Hematopoietic multipotent progenitor cell treated with erythropoietin and hydrocortisone succinate and interleukin-3 and kit ligand, for 6 days (in vitro differentiated cells): ENCODE measurements at regions not wholly inside any gene's neighbourhood (a gene's known extent, or its start where the extent isn't known, plus 50 kb on each side); places are given as distances from the start of the nearest gene placed in this dataset.

Experiments used
- DNase-seq: peaks from one replicate; pipeline ENCODE4 v3.0.0-alpha.2; 2015

DNA sequence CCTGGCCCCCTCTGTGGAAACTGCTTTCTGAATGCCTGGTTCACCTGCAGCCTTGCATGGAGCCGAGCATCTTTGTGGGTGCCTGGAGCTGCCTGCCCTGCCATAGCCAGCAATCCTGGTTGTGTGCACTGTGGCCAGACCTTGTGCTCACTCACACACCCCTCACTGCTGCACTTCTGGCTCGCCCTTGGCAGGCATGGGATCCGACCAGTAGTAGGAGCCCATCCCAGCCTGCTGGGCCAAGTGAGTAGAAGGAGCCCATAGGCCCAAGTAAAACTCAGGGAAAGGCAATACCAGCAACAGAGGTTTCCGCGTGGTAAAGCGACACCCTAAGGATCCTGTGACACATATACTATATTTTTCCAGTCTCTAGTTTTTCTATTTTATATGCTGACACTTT is 270.0 kb upstream of the NAV3 start:
- DNase-seq = no peak

DNA sequence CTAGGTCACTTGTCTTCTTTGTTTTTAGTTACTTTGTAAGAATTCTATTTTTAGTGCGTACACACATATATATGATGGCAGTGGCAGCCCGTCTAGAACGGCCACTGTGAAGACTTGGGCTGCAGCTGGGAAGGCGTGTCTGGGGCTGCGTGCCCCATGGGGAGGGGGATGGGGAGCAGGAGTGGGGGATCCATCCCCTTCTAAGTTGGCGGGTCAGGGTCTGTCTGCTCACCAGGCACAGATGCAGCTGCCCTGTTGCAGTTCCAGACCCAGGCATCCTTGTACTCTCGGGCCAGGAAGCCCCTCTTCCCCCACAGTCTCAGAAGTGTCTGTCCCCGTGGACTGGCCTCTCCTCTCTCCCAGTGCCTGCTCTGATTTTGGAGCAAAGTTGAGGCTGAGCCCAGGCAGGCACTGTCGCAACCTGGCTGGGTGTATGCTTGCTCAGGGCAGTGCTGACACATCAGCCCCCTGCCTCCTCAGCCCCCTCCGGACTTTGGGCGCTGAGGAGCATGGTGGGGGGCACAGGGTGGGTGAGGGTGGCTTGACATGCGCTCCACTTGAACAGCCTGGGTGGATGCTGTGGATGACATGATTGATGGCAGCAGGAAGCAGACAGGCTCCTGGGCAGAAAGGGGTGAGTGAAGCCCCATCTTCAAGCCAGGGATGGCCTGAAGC is 271.2 kb upstream of the NAV3 start:
- no peak for DNase-seq

DNA sequence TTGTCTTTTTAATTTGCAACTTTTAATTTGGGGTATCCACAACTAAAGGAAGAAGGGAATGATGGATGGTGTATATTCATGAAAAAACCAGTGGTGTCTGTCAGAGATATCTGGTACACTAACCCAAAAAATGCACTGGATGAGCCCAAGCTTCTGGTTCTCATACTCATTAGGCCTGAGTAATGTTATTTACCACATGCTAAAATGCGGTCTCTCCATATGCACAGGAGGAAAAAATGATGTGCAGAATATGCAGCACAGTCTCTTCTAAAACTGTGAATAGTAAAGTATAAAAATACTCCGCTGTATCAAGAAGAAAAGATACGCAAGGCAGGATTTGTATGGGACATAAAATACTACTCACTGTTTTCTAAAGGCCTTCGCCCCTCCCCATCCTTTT is 275.6 kb upstream of the NAV3 start:
- DNase-seq = no peak

DNA sequence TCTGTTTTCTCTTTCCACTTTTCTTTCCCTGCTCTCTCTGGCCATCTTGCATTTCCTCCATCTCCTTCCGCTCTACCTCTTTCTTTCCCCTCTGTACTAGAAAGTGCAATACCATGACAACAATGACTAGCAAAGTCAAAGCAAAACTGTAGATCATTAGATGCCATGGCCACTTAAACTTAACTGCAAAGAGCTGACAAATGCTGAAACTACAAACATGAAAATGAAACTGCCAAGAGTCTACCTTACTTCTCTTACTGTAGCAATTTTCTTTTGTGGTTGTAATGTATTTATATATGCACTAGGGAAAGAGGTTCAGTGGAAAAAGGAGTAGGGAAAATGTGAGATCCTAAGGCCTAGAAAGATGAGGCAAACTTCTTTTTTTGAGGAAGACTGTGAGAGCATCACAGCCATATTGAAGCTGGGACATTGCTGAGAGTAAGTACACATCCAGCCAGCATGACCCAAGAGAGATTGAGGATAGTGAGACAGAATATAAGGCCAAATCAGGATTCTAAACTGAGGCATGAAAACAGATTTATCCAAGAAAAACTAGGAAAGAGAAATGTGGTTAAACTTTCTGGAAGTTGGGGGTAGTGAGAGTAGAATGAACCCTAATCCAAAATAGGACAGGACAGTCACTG is 276.6 kb upstream of the NAV3 start:
- DNase-seq = no peak

DNA sequence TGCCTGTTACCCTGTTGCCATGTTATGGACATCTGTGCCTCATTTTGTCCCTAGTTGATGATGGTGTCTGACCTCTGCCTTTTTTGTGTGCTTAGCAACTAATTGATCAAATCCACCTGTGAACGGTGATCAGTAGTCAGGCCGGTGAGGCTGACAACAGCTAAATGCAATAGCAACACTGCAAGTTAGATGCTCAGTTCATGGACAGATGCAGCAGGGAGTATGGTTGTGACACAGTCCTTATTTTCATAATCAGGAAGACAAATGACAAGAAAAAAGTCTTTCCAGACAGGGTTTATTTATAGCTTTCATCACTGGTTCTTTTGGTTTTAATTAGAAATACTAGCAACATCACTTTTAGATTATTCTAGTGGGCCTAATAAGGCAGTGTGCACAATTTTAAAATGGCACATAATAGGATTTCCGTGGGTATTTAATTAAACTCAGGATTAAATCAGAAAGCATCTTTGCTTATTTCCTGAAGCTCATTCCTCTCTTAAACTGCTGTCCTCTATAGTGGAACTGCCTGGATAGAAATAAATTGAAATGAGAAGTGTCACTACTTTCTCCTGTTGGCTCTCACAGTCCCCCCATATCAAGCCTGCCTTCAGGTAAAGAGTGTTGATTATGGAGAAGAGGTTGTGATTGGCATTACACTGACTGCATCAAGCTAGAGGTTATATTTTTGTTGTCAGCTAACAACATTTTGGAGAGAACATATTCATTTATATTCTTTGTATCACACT is 281.1 kb upstream of the NAV3 start:
- DNase-seq = no peak

DNA sequence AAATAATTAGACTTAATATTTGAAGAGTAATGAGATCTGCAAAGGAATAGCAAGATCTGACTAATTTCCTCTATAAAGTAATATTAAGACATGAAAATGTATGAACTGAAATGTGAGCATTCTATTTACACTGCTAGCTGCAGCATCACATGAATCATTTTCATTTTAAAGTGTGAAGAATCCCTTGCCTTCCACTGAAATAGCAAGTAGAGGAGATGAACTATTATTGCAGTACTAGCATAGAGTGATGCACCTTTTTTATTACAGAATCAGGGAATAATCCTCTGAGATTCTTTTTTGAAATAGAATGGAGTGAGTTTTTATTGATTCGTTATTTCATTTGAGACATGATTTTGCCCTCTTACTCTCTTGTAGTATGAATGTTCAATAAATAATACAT is 281.9 kb upstream of the NAV3 start:
- DNase-seq = no peak

DNA sequence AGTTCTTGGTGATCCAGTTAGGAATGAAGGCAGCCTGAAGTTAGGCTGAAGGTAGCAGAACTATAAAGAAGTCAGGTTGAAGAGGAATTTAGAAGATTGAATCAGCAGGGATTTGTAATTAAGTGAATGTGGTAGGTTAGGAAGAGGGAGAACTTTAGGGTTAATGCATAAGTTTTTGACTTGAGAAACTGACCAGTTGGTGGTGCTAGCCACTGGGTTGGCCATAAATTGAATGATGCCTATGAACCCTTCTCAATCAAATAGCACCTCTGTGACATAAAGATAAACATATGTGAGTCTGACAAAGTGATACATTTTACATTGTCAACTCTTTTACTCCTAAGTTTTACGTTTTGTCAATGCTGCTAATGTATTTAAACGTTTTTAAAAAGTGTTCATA is 290.6 kb upstream of the NAV3 start:
- DNase-seq = no peak

DNA sequence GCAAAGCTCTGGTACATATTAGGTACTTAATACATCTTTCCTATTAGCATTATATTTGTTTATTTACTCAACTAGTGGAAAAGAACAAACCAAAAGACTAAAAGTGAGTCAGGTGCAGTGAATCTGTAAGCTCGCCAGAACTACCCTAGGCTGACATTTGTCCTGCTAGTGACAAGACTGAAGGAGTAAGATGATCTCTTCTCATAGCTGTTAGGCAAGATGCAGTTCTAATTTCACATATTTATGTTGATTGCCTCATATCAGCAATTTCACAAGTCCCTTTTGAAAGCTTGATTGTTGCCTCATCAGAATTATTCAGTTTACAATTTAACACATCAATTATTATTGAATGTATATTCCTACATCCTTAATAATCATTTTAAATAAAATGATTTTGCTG is 293.0 kb upstream of the NAV3 start:
- DNase-seq = no peak

DNA sequence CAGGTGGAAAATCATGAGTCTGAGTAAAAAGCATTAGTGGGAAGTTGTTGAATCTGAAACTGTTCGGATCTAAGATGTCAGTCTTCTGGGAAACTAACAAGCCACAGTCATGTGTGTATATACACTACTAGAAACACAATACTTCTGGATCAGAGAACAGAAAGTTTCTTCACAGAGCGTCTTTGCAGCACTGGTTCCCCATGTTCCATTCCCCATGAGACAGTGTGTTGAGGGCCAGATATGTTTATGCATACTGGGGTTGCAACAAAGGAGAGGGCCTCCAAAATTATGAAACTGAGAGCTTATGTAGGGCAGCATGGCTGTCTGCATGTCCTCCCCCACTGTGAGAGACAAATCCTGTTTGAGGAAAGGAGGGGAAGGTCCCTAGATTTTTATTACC is 295.0 kb upstream of the NAV3 start:
- DNase-seq = no peak

DNA sequence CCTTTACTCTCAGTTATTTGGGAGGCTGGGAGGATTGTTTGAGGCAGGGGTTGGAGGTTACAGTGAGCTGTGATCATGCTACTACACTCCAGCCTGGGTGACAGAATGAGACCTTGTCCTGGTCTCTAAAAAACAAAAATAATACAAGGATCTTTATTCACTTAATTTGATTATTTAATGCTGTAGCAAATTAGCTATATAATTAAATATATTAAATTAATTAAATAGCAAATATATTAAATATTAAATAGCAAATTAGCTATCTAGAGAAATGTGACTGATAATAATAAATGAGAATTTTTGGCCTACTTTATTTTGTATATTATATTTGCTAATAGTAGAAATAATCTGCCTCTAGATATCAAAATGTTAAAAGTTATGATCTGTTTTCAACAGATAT is 298.8 kb upstream of the NAV3 start:
- no peak for DNase-seq

DNA sequence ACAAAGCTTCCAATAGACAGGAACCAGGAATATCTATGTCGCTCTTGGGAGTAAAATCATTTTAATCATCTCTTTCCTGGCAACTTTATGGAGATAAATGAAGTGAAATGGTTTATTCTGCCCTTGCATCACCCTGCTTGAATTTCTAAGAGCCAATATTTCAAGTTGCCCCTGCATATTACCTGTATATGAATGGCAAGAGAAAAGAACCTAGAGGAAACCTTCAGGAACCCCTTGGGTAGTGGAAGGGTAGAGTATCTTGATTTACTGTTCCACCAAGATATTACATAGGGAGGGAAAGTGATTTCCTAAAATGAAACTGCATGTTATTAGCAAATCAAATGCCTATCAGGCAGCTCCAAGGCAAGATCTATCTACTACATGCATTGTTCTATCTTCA is 308.4 kb upstream of the NAV3 start:
- DNase-seq = no peak

DNA sequence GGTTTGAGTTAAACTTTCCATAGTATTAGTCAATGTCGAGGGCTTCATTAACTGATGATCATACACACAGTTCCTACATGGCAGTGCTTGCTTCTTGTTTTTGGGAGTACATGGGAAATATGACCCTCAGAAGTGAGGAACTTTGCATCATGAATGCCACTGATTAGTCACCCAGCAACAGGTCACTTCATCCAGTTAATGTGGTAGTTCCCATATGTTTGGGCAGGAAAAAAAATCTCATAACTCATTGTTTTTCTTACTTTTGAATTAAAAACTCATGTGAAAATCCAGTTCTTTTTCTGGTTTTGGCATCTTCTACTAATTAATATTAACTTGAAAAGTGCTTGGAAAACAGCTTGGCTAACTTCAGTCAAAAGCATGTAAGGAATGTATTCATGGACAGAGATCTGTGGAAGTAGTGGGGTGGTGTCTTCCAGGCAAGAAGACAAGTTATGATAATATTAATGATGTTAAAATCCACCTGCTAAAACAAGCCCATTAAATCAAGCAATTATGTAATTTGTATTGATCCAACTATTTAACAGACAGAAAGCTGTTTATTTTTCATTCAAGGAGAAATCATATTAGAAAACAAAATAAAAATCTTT is 309.1 kb upstream of the NAV3 start:
- DNase-seq = no peak

DNA sequence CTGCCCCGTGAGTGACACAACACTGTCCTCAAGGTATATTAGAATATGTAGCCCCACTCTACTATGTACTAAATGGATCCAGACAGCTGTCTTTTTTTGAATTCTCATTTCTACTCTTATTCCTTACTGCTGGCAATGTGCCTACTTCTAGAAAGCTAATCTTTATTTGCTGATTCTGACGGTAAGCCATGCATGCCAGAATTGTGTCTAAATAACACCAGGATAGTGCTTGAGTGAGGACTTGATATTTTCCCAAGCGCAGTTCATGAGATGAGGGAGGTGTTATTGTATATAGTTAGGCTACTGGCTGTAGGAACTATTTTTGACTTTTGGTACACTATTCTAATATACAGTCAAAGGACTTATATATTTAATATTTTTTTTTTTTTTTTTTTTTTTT is 316.2 kb upstream of the NAV3 start:
- no peak for DNase-seq

DNA sequence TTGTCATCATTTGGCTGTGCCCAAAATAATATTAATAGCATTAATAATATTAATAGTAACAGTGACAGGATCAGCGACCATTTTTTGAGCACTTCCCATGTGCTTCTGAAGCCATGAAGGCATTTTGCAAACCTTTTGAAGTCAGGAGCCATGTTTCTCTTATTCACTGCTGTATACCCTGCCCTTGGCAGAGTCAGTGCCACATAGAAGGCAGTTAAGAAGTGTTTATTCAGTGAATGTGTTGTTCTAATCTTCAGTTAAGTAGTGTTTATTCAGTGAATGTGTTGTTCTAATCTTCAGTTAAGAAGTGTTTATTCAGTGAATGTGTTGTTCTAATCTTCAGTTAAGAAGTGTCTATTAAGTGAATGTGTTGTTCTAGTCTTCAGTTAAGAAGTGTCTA is 319.7 kb upstream of the NAV3 start:
- no peak for DNase-seq

DNA sequence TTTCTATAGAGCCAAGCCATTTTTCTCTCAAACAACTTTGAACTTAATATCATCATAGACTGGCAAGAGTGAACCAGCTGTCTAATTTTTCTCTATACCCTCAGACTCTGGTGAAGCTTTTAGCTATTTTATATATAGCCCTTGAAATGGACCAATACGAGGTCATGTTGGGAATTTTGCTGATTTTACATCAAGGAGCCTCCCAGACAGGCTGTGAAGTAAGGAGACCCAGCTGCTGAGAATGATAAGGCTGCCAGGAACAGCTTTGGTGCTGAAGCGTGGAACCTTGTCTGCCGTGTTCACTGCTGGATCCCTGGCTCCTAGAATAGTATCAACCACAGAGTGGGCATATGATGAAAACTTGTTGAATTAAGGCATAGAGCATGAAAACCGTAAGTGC is 326.2 kb upstream of the NAV3 start:
- no peak for DNase-seq

DNA sequence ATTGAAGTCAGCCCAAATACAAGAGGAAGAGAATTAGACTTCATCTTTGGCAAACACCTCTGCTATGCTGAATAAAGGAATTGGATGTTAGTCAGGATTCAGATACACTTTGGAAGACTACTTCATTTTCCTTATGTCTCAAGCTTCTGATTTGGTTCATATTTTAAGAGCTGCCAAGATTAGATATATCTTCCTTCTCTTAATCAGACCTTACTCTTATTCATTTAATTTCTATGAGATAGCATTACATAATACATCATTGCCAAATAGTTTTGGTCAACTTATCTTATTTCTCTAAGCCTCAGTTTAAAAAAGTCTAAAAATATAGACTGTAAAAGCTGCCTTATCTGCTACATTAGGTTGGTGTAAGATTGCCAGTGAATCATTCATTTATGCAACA is 330.6 kb upstream of the NAV3 start:
- DNase-seq = no peak

DNA sequence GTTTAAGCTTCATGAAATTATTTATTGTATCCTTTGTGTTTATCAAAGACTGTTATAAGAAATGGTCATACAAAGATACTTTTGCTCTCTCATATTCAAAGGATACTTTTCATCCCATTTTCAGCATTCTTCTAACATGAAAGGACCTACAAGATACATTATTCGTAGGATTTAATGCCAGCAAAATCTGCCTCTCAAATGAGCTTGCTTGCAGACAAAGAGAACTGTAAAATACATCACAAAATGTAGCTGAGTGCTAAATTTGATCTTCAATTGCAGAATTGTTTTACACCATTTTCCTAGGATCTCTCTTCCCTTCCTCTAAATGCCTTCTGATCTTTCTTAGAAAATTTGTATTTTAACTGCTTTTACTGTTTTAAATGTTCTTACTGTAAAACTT is 333.0 kb upstream of the NAV3 start:
- DNase-seq = no peak

DNA sequence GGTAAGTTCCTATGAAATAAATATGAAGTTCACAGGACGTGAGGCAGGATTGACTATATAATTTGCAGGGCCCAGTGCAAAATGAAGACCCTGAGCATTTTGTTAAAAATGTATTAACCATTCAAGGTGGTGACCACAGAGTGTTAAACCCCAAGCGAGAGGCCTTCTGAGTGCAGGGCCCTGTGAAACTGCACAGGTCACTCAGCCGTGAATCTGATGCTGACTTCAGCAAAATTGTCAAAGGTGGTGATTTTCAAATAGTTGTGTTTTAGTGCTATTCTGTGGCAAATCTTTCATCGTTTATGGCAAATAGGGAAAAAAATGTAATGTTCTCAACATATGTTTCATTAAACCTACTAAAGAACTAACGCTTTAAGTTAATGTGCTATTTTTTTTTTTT is 334.0 kb upstream of the NAV3 start:
- no peak for DNase-seq

DNA sequence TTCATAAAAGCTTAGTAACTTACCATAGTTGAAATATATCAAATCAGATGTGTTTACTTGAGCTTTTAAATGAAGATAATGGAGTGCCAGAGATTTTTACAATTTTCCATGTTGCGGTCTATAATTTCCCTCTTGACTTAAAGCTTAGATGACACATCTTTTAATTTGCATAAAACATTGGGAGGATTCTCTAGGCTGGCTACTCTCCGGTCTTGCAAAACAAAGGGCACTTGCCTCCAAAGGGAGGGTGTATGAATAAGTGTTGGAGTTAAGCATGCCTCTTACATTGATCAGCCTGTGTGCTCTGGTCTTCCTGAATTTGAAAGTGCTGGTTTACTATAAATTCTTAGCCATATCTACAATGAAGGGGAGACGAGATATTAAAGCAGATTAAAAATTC is 336.4 kb upstream of the NAV3 start:
- no peak for DNase-seq

DNA sequence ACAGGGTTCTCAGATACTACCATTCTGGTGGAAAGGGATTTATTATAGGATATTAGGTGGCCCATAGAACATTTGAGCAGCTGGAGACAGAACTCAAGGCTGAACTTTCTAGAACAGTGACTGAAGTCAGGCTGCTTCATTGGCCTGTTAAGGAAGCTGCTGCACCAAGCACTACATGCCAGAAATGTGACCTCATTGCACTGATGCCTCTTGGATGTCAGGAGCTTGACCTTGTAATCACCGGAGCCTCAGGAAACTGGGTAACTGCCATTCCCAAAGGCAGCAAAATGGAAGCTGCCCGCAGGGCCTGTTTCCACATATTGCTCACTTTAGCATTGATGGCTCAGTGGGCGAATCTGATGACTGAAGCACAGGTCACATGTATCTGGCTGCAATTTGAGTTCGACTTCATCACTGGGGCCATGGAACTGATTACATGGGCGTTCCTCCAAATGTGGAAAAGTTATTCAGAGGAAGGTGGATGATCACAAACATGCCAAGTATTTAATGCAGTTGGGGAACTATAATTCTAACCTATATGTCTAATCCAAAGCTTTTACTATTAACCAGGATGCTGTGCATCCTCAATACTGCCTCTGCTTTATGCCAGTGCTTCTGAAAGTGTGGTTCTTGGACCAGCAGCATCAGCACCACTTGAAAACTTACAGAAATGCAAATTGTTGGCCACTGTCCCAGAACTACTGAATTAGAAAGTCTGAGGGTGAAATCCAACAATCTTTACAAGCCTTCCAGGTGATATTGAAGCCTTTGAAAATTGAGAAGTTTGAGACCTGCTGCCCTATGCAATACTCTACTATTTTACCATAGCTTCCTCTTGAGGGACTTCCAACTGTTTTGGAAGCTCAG is 337.2 kb upstream of the NAV3 start:
- no peak for DNase-seq

DNA sequence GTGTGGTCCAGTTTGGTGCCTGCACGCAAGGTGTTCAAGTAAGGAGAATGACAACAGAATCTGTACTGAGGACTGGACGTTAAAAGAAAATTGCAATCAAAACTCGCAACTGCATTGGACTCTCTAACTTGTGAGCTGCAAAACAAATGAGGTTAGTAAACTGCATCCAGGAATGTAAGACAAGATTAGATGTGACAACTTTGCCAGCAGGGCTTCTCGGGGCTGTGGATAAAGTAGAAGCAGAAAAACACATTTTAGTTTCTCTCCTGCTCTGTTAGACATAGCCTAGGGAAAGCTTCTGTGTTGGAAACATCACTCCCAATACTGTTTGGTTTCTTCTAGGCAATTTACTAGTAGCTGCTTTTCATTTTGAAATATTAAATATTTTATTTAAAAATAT is 338.2 kb upstream of the NAV3 start:
- DNase-seq = no peak

DNA sequence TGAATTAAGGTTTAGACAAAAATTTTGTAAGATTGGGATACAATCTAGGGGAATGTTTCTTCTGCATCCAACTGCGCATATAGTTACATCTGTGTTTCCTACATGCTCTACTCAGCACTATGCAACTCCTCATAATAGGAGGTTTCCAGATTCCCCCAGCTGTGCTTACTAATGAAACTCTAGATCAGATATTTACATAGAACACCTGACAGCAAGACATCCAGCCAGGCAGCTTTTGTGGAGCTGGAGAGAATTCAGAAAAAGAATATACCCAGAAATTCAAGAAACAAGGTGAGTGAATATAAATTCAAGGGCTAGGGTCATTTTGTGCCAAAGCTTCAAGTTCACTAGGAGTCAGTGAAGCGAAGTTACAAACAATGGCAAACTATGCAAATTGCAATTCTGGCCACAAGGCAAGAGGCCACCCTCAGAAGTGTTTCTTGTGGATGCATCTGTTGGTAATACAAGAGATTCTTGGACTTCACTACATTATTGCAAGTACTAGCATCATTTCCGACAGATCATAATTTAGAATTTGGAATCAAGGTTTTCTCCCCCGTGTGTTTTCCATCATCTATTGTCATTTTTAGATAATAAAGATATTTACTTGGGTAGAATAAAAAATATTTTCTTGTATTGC is 341.2 kb upstream of the NAV3 start:
- no peak for DNase-seq
